Left ventricle myocardium inferior (tissue), 1 donor: ENCODE measurements at regions not wholly inside any gene's neighbourhood (a gene's known extent, or its start where the extent isn't known, plus 50 kb on each side); places are given as distances from the start of the nearest gene placed in this dataset.
"Not testable (repeated sequence)": the region's sequence is repeated elsewhere in the genome, so short reads cannot be mapped to it uniquely, and the experiment has no call there.

ENCODE experiments used
- DNase-seq: peaks from one replicate; pipeline ENCODE4 v3.0.0-alpha.2; 2020
- H3K27ac ChIP-seq: fragments of 200-600 bp; replicated peaks from 2 replicates; pipeline ENCODE4 v1.8.0; 2021
- H3K27me3 ChIP-seq: fragments of 200-600 bp; 2 replicates; pipeline ENCODE4 v1.8.0; 2021; ENCODE audit warnings: low read depth
- H3K36me3 ChIP-seq: fragments of 200-600 bp; 2 replicates; pipeline ENCODE4 v1.8.0; 2021
- H3K4me1 ChIP-seq: fragments of 200-600 bp; 2 replicates; pipeline ENCODE4 v1.8.0; 2021
- H3K4me3 ChIP-seq: fragments of 200-600 bp; 2 replicates; pipeline ENCODE4 v1.8.0; 2021; ENCODE audit warnings: mild to moderate bottlenecking, moderate library complexity
- H3K9me3 ChIP-seq: fragments of 200-600 bp; replicated peaks from 2 replicates; pipeline ENCODE4 v1.8.0; 2021
- CTCF ChIP-seq: fragments of 200-600 bp; IDR thresholded peaks from 2 replicates; pipeline ENCODE4 v1.8.0; 2021; ENCODE audit warnings: antibody characterized with exemption, mild to moderate bottlenecking, borderline replicate concordance
- intact Hi-C: fragments of 100-400 bp; cut with micrococcal nuclease; formaldehyde crosslinking; loops from one replicate; pipeline ENCODE4 v1.11.0; 2022
- donor health status: DM: no; HTN: yes; CAD: no; lungs with severe emphysema.

GRCh38 chr22:47401976-47402770, 639.7 kb downstream of the TBC1D22A start:
- peaks cover 67% of the 10 kb centered on the region for H3K27me3 ChIP-seq
- H3K4me3 ChIP-seq = no peak overlapping the region
- H3K27ac ChIP-seq = no peak overlapping the region
- H3K36me3 ChIP-seq = no peaks in the 10 kb centered on the region
- DNase-seq = no peak
- H3K4me1 ChIP-seq = no peaks in the 10 kb centered on the region
- TF ChIP-seq CTCF = no peak
- intact Hi-C loops = no loop called here
- H3K9me3 ChIP-seq = no peaks in the 10 kb centered on the region

GRCh38 chr22:47401592-47401898, 639.1 kb downstream of the TBC1D22A start:
- Histone ChIP-seq H3K27me3 (peaks cover 68% of the 10 kb centered on the region), H3K27ac (no peak overlapping the region), H3K9me3 (no peaks in the 10 kb centered on the region), H3K4me1 (no peaks in the 10 kb centered on the region), H3K36me3 (no peaks in the 10 kb centered on the region), H3K4me3 (no peak overlapping the region)
- intact Hi-C loops = no loop called here
- TF ChIP-seq CTCF = no peak
- DNase-seq = no peak

GRCh38 chr22:47400701-47401591, 638.5 kb downstream of the TBC1D22A start:
- intact Hi-C loops = no loop called here
- no peak for TF ChIP-seq CTCF

GRCh38 chr22:47400131-47400530, 637.7 kb downstream of the TBC1D22A start:
- H3K27ac ChIP-seq, H3K4me3 ChIP-seq, H3K9me3 ChIP-seq, intact Hi-C loops, H3K4me1 ChIP-seq, DNase-seq, H3K36me3 ChIP-seq: not testable (repeated sequence)
- H3K27me3 ChIP-seq = peaks cover 70% of the 10 kb centered on the region

More at GRCh38 chr22:47400701-47401591, 638.5 kb downstream of the TBC1D22A start:
- Histone ChIP-seq H3K9me3 (no peaks in the 10 kb centered on the region), H3K4me1 (no peaks in the 10 kb centered on the region), H3K4me3 (no peak overlapping the region), H3K27ac (no peak overlapping the region), H3K36me3 (no peaks in the 10 kb centered on the region), H3K27me3 (peaks cover 68% of the 10 kb centered on the region)
- no peak for DNase-seq

- no peak for TF ChIP-seq CTCF
- H3K36me3 ChIP-seq = no peaks in the 10 kb centered on the region
- intact Hi-C loops = no loop called here
These were observed 636.7 kb downstream of the TBC1D22A start for GRCh38 chr22:47398921-47399790.

More at GRCh38 chr22:47398921-47399790, 636.7 kb downstream of the TBC1D22A start:
- H3K4me1 ChIP-seq = no peaks in the 10 kb centered on the region
- no peak for DNase-seq
- no peaks in the 10 kb centered on the region for H3K9me3 ChIP-seq
- peaks cover 61% of the 10 kb centered on the region for H3K27me3 ChIP-seq
- H3K4me3 ChIP-seq = no peak overlapping the region
- H3K27ac ChIP-seq = no peak overlapping the region
